ENCODE measurements at regions not wholly inside any gene's neighbourhood (a gene's known extent, or its start where the extent isn't known, plus 50 kb on each side); places are given as distances from the start of the nearest gene placed in this dataset.

- Histone ChIP-seq H3K36me3 (ENCODE audit: control insufficient read depth, insufficient read depth, low read length) (no peaks in the 10 kb centered on the region), H3K4me3 (ENCODE audit: low read length) (no peak overlapping the region), H3K4me1 (ENCODE audit: control insufficient read depth, insufficient read depth, low read length) (no peaks in the 10 kb centered on the region), H3K27ac (ENCODE audit: low read length) (no peak overlapping the region), H3K9me3 (ENCODE audit: control insufficient read depth, insufficient read depth, low read length) (no peaks in the 10 kb centered on the region), H3K27me3 (ENCODE audit: control insufficient read depth, insufficient read depth, low read length) (no peaks in the 10 kb centered on the region)
- ATAC-seq (no peak), DNase-seq (no peak)
- intact Hi-C loops (cut with micrococcal nuclease), result no loop called here
- H3K27me3 Mint-ChIP-seq (ENCODE audit: low read depth in 2 of 2), result no peaks in the 10 kb centered on the region
- no peak for TF ChIP-seq CTCF (IDR thresholded peaks at IDR 0.05)
- no peaks in the 10 kb centered on the region for H3K36me3 Mint-ChIP-seq
- H3K4me3 Mint-ChIP-seq, result no peak overlapping the region
- H3K4me1 Mint-ChIP-seq, result peaks cover 7 to 13% of the 10 kb centered on the region in 2 donors
- 89% methylated on average over 6 of the region's 6 CpGs for WGBS (ENCODE audit: insufficient coverage)
- H3K27ac Mint-ChIP-seq, result no peak overlapping the region
- no peaks in the 10 kb centered on the region for H3K9me3 Mint-ChIP-seq
These were observed 960.3 kb downstream of the VRK1 start for GRCh38 chr14:97757491-97757890.

- Mint-ChIP-seq H3K9me3 (no peaks in the 10 kb centered on the region), H3K27me3 (ENCODE audit: low read depth in 2 of 2) (no peaks in the 10 kb centered on the region), H3K4me1 (peaks cover 19 to 20% of the 10 kb centered on the region in 2 donors), H3K4me3 (no peak overlapping the region), H3K27ac (no peak overlapping the region), H3K36me3 (no peaks in the 10 kb centered on the region)
- Histone ChIP-seq H3K4me1 (ENCODE audit: control insufficient read depth, insufficient read depth, low read length) (no peaks in the 10 kb centered on the region), H3K9me3 (ENCODE audit: control insufficient read depth, insufficient read depth, low read length) (no peaks in the 10 kb centered on the region), H3K27ac (ENCODE audit: low read length) (no peak overlapping the region), H3K27me3 (ENCODE audit: control insufficient read depth, insufficient read depth, low read length) (no peaks in the 10 kb centered on the region), H3K4me3 (ENCODE audit: low read length) (no peak overlapping the region), H3K36me3 (ENCODE audit: control insufficient read depth, insufficient read depth, low read length) (no peaks in the 10 kb centered on the region)
- WGBS (ENCODE audit: insufficient coverage), result 100% methylated on average over 1 of the region's 1 CpG
- TF ChIP-seq CTCF (IDR thresholded peaks at IDR 0.05), result no peak
- DNase-seq, result no peak
- ATAC-seq, result no peak
- intact Hi-C loops (cut with micrococcal nuclease), result no loop called here
These were observed 962.9 kb downstream of the VRK1 start for GRCh38 chr14:97760050-97760449.

GRCh38 chr14:97762386-97762785 lies 965.2 kb downstream of the VRK1 start:
- H3K9me3 Mint-ChIP-seq, result no peaks in the 10 kb centered on the region
- H3K36me3 ChIP-seq (ENCODE audit: control insufficient read depth, insufficient read depth, low read length), result no peaks in the 10 kb centered on the region
- no peak overlapping the region for H3K27ac ChIP-seq (ENCODE audit: low read length)
- ATAC-seq (no peak), DNase-seq (no peak)
- no peak overlapping the region for H3K27ac Mint-ChIP-seq
- no peak overlapping the region for H3K4me3 ChIP-seq (ENCODE audit: low read length)
- H3K27me3 ChIP-seq (ENCODE audit: control insufficient read depth, insufficient read depth, low read length), result no peaks in the 10 kb centered on the region
- no peaks in the 10 kb centered on the region for H3K27me3 Mint-ChIP-seq (ENCODE audit: low read depth in 2 of 2)
- H3K9me3 ChIP-seq (ENCODE audit: control insufficient read depth, insufficient read depth, low read length), result no peaks in the 10 kb centered on the region
- H3K4me1 ChIP-seq (ENCODE audit: control insufficient read depth, insufficient read depth, low read length), result no peaks in the 10 kb centered on the region
- no peaks in the 10 kb centered on the region for H3K36me3 Mint-ChIP-seq
- 42% methylated on average over 5 of the region's 5 CpGs for WGBS (ENCODE audit: insufficient coverage)
- peaks cover 19 to 20% of the 10 kb centered on the region in 2 donors for H3K4me1 Mint-ChIP-seq
- intact Hi-C loops (cut with micrococcal nuclease), result no loop called here
- no peak overlapping the region for H3K4me3 Mint-ChIP-seq
- TF ChIP-seq CTCF (IDR thresholded peaks at IDR 0.05), result no peak

GRCh38 chr14:97771340-97772045 lies 974.3 kb downstream of the VRK1 start:
- no peaks in the 10 kb centered on the region for H3K4me1 ChIP-seq (ENCODE audit: control insufficient read depth, insufficient read depth, low read length)
- 83% methylated on average over 8 of the region's 8 CpGs for WGBS (ENCODE audit: insufficient coverage)
- intact Hi-C loops (cut with micrococcal nuclease), result no loop called here

More at GRCh38 chr14:97771340-97772045, 974.3 kb downstream of the VRK1 start:
- no peak for DNase-seq
- Histone ChIP-seq H3K9me3 (ENCODE audit: control insufficient read depth, insufficient read depth, low read length) (no peaks in the 10 kb centered on the region), H3K27me3 (ENCODE audit: control insufficient read depth, insufficient read depth, low read length) (no peaks in the 10 kb centered on the region), H3K4me3 (ENCODE audit: low read length) (no peak overlapping the region), H3K27ac (ENCODE audit: low read length) (no peak overlapping the region), H3K36me3 (ENCODE audit: control insufficient read depth, insufficient read depth, low read length) (no peaks in the 10 kb centered on the region)
- Mint-ChIP-seq H3K27me3 (ENCODE audit: low read depth in 2 of 2) (no peaks in the 10 kb centered on the region), H3K9me3 (no peaks in the 10 kb centered on the region), H3K27ac (no peak overlapping the region), H3K4me3 (no peak overlapping the region), H3K36me3 (no peaks in the 10 kb centered on the region), H3K4me1 (no peaks in the 10 kb centered on the region)
- no peak for ATAC-seq
- no peak for TF ChIP-seq CTCF (IDR thresholded peaks at IDR 0.05)
